ENCODE measurements at regions not wholly inside any gene's neighbourhood (a gene's known extent, or its start where the extent isn't known, plus 50 kb on each side); places are given as distances from the start of the nearest gene placed in this dataset.

DNA sequence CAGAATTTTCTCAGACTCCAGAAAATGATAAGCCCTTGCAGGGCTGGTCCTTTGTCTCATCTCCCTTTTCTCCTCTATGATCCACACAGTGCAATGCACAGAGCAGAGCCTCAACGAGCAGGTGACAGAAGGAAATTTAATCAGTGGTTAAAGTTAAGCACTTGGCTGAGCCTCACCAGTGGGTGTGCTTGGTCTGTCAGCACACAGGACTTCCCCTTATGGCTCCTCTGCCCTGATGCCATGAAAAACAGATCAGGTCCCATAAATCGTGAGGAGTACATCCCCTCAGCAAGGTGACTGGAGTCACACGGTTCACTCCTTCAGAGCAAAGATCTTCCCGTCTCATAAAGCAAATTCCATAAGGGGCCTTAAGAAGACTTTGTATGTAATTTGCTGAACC is 818.2 kb downstream of the UQCRFS1 start:
- Histone ChIP-seq H3K4me3 (no peak overlapping the region), H3K9me3 (no peaks in the 10 kb centered on the region), H3K27ac (no peak overlapping the region), H3K36me3 (no peaks in the 10 kb centered on the region), H3K27me3 (no peaks in the 10 kb centered on the region), H3K4me1 (no peaks in the 10 kb centered on the region)
- ATAC-seq (no peak), DNase-seq (no peak)
- intact Hi-C loops (cut with DNase I), result no loop called here
- TF ChIP-seq, protein P1, sequence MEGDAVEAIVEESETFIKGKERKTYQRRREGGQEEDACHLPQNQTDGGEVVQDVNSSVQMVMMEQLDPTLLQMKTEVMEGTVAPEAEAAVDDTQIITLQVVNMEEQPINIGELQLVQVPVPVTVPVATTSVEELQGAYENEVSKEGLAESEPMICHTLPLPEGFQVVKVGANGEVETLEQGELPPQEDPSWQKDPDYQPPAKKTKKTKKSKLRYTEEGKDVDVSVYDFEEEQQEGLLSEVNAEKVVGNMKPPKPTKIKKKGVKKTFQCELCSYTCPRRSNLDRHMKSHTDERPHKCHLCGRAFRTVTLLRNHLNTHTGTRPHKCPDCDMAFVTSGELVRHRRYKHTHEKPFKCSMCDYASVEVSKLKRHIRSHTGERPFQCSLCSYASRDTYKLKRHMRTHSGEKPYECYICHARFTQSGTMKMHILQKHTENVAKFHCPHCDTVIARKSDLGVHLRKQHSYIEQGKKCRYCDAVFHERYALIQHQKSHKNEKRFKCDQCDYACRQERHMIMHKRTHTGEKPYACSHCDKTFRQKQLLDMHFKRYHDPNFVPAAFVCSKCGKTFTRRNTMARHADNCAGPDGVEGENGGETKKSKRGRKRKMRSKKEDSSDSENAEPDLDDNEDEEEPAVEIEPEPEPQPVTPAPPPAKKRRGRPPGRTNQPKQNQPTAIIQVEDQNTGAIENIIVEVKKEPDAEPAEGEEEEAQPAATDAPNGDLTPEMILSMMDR (IDR thresholded peaks at IDR 0.05), result no peak

DNA sequence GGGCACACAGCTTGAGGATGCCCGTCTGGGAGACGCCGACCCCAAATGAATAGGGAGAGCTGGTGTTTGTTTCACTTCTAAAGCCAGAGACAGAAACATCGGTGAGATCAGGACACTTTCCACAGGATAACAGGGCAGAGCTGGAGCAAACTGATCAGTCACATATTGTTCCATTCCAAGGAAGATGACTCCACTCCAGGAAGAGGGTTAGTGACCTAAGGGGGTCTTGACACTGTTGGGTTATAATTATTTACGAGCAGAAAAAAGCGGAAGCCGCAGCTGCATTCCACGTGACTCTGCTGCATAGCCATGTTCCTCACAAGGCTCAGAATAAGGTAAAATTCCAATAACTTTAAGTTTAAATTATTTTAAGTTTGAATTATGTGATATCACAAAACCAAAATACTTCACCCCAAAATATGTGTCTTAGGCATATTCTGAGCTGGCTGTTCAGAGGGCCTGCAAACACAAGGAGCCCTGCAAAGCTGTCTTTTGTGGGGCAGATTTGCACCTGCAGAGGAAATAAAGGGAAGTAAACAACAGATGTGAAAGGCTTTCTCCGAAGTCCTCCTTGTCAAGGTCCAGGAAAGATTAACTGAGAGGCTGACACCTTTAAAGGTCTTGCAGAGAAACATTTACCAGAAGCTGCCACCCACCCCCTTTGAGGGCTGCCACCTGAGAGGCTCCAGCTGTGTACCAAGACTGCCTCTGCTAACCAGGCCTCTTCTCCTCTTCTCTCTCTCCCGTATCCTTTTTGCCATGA is 819.2 kb downstream of the UQCRFS1 start:
- Histone ChIP-seq H3K4me1 (no peaks in the 10 kb centered on the region), H3K36me3 (no peaks in the 10 kb centered on the region), H3K4me3 (no peak overlapping the region), H3K27ac (no peak overlapping the region), H3K27me3 (no peaks in the 10 kb centered on the region), H3K9me3 (no peaks in the 10 kb centered on the region)
- intact Hi-C loops (cut with DNase I), result no loop called here
- ATAC-seq (no peak), DNase-seq (no peak)
- TF ChIP-seq, protein P1 (IDR thresholded peaks at IDR 0.05), result no peak

DNA sequence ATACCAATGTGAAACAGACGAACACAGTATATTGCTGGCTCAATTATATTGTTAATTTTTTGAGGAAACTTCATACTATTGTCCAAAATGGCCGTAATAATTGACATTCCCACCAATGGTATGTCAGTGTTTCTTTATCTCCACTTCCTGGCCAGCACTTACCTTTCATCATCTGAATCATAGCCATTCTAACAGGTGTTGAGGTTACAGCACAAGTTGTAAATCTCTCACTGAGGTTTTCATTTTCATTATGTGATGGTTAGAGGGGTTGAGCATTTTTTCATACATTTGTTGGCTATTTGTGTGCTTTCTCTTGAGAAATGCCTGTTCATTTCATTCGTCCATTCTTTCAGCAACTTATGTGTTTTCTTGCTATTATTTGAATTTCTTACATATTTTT is 824.0 kb downstream of the UQCRFS1 start:
- intact Hi-C loops (cut with DNase I), result no loop called here
- Histone ChIP-seq H3K27ac (no peak overlapping the region), H3K4me3 (no peak overlapping the region), H3K9me3 (no peaks in the 10 kb centered on the region), H3K27me3 (no peaks in the 10 kb centered on the region), H3K36me3 (no peaks in the 10 kb centered on the region), H3K4me1 (no peaks in the 10 kb centered on the region)
- ATAC-seq (no peak), DNase-seq (no peak)
- TF ChIP-seq, protein P1 (IDR thresholded peaks at IDR 0.05), result no peak

DNA sequence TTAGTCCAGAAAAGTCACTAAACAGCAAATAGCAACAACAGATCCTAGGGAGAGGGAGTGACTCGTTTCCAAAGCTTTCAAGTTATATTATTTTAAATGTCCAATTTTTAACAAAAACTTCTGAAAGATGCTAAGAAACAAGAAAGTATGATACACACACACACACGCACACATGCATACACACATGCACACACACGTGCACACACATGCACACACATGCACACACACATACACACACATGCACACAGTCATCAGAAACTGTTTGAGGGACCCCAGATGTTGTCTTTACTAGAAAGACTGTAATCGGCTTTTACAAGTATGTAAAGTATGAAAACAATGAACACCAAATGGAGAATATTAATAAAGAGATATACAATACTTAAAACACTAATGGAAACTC is 825.4 kb downstream of the UQCRFS1 start:
- intact Hi-C loops (cut with DNase I), result no loop called here
- Histone ChIP-seq H3K27ac (no peak overlapping the region), H3K27me3 (no peaks in the 10 kb centered on the region), H3K4me1 (no peaks in the 10 kb centered on the region), H3K4me3 (no peak overlapping the region), H3K36me3 (no peaks in the 10 kb centered on the region), H3K9me3 (no peaks in the 10 kb centered on the region)
- TF ChIP-seq, protein P1 (IDR thresholded peaks at IDR 0.05), result no peak
- DNase-seq, result no peak
- no peak for ATAC-seq

DNA sequence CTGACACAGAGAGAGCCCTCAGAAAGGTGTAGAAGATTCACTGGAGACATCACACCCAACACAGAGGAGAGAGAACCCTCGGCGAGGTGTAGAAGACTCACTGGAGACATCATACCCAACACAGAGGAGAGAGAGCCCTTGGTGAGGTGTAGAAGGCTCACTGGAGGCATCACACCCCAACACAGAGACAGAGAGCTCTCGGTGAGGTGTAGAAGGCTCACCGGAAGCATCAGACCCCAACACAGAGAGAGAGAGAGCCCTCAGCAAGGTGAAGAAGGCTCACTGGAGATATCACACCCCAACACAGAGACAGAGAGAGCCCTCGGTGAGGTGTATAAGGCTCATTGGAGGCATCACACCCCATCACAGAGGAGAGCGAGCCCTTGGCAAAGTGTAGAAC is 826.5 kb downstream of the UQCRFS1 start:
- peak; percentile 27 for ATAC-seq
- no peaks in the 10 kb centered on the region for H3K27me3 ChIP-seq

More for the DNA sequence above, 826.5 kb downstream of the UQCRFS1 start:
- TF ChIP-seq, protein P1 (IDR thresholded peaks at IDR 0.05), result no peak
- Histone ChIP-seq H3K27ac (no peak overlapping the region), H3K9me3 (no peaks in the 10 kb centered on the region), H3K4me3 (no peak overlapping the region), H3K36me3 (no peaks in the 10 kb centered on the region), H3K4me1 (no peaks in the 10 kb centered on the region)
- intact Hi-C loops (cut with DNase I), result no loop called here
- no peak for DNase-seq

All from upper lobe of right lung (tissue), 1 donor.